HL-60 (cell line): ENCODE measurements at regions not wholly inside any gene's neighbourhood (a gene's known extent, or its start where the extent isn't known, plus 50 kb on each side); places are given as distances from the start of the nearest gene placed in this dataset.

Experiments
- DNase-seq, 2 experiments: peaks; one replicate each; pipeline ENCODE4 v3.0.0-alpha.2; 2010 to 2020; ENCODE audit warnings: low read depth in 1 of 2, low spot score in 1 of 2
- H3K27ac ChIP-seq: fragments of 250-450 bp; sonication (Bioruptor Pico); replicated peaks from 2 replicates; pipeline ENCODE4 v1.5.1; 2020; ENCODE audit warnings: mild to moderate bottlenecking, moderate library complexity
- H3K27me3 ChIP-seq: fragments of 250-450 bp; sonication (Bioruptor Pico); 2 replicates; pipeline ENCODE4 v1.5.1; 2021; ENCODE audit warnings: mild to moderate bottlenecking, moderate library complexity; ENCODE audit not compliant: insufficient read depth, poor library complexity, severe bottlenecking
- H3K4me3 ChIP-seq: replicated peaks from 2 replicates; pipeline ENCODE4 v1.5.1; 2011; ENCODE audit warnings: mild to moderate bottlenecking, control low read depth, low read length; ENCODE audit not compliant: insufficient read depth
- CTCF ChIP-seq: IDR thresholded peaks from one replicate; pipeline ENCODE4 v1.5.1; 2011; ENCODE audit warnings: low read length, control low read depth, inconsistent platforms; ENCODE audit not compliant: insufficient read depth
- GABPA ChIP-seq: IDR thresholded peaks from 2 replicates; pipeline ENCODE4 v1.6.1; 2012; ENCODE audit warnings: low read depth
- POLR2AphosphoS5 ChIP-seq: IDR thresholded peaks from 2 replicates; pipeline ENCODE4 v1.6.1; 2012; ENCODE audit warnings: low read depth
- REST ChIP-seq: IDR thresholded peaks from 2 replicates; pipeline ENCODE4 v1.6.1; 2012; ENCODE audit warnings: low read depth; ENCODE audit not compliant: insufficient replicate concordance
- SPI1 ChIP-seq: IDR thresholded peaks from 2 replicates; pipeline ENCODE4 v1.6.1; 2012; ENCODE audit warnings: low read depth, mild to moderate bottlenecking, borderline replicate concordance

- DNase-seq, result no peak
- no peak overlapping the region for H3K27ac ChIP-seq
- H3K4me3 ChIP-seq, result no peak overlapping the region
- TF ChIP-seq GABPA, result no peak
- no peak for TF ChIP-seq POLR2AphosphoS5
- no peak for TF ChIP-seq CTCF
- TF ChIP-seq REST, result no peak
- TF ChIP-seq SPI1, result no peak
- no peaks in the 10 kb centered on the region for H3K27me3 ChIP-seq
These were observed 70.1 kb downstream of the BOLA3 start for GRCh38 chr2:74077636-74078035.

- no peak for DNase-seq
- TF ChIP-seq POLR2AphosphoS5 (no peak), REST (no peak)
- Histone ChIP-seq H3K27ac (no peak overlapping the region), H3K4me3 (no peak overlapping the region), H3K27me3 (no peaks in the 10 kb centered on the region)
These were observed 69.2 kb downstream of the BOLA3 start for GRCh38 chr2:74078466-74078865.

GRCh38 chr2:74079522-74080341 lies 68.0 kb downstream of the BOLA3 start:
- Histone ChIP-seq H3K27ac (no peak overlapping the region), H3K27me3 (no peaks in the 10 kb centered on the region), H3K4me3 (no peak overlapping the region)
- TF ChIP-seq POLR2AphosphoS5 (no peak), SPI1 (peak; percentile 27)
- peak in 1 of 2 experiments; percentile 42 for DNase-seq

GRCh38 chr2:74080346-74080745 lies 67.4 kb downstream of the BOLA3 start:
- no peak overlapping the region for H3K4me3 ChIP-seq
- peak in 1 of 2 experiments; percentile 54 for DNase-seq
- no peaks in the 10 kb centered on the region for H3K27me3 ChIP-seq
- no peak overlapping the region for H3K27ac ChIP-seq
- TF ChIP-seq SPI1, result no peak
- no peak for TF ChIP-seq CTCF
- TF ChIP-seq REST, result no peak
- no peak for TF ChIP-seq GABPA
- no peak for TF ChIP-seq POLR2AphosphoS5
